ENCODE measurements at regions not wholly inside any gene's neighbourhood (a gene's known extent, or its start where the extent isn't known, plus 50 kb on each side); places are given as distances from the start of the nearest gene placed in this dataset.
A peak's percentile ranks its signal among the peaks of the same experiment; 100 is the strongest.

DNA sequence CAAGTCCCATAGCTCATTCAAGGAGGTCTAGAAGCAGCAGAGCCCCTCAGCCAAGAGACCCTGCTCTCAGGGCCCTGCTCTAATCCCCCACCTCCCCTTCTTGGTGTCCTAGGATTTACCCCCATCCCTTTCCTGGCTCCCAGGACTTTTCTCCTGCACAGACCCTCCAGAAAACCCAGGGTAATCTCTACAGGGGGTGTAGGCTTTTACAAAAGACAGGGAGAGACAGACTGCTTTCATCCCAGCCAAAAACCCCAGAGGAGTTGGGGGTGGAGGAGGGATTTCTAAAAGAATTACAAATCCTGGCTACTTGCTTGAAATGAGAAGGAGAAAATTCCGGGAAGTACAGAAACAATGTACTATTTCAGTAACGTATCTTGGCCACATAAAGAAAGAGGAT is 133.3 kb downstream of the TNFSF13B start:
- intact Hi-C loops (cut with DNase I, micrococcal nuclease), result no loop called here
- Histone ChIP-seq H3K9me3 (ENCODE audit: control insufficient read depth in 1 of 2, insufficient read depth in 1 of 2, low read length in 2 of 2) (no peaks in the 10 kb centered on the region), H3K4me3 (ENCODE audit: low read length) (no peak overlapping the region), H3K27ac (ENCODE audit: low read depth in 1 of 2, low read length in 2 of 2) (no peak overlapping the region), H3K27me3 (ENCODE audit: control insufficient read depth in 1 of 2, insufficient read depth in 2 of 2, low read length in 2 of 2) (no peaks in the 10 kb centered on the region), H3K4me1 (ENCODE audit: insufficient read depth, low read length) (peaks cover 3% of the 10 kb centered on the region), H3K36me3 (ENCODE audit: insufficient read depth, low read length) (no peaks in the 10 kb centered on the region)
- ChIA-PET POLR2A (no interaction called here), CTCF (no interaction called here)
- no peak overlapping the region for H3K4me3 Mint-ChIP-seq
- H3K36me3 Mint-ChIP-seq (ENCODE audit: low read depth), result no peaks in the 10 kb centered on the region
- H3K27me3 Mint-ChIP-seq, result no peaks in the 10 kb centered on the region
- DNase-seq (no peak), ATAC-seq (ENCODE audit: poor library complexity) (no peak)
- H3K4me1 Mint-ChIP-seq (ENCODE audit: low read depth), result peaks cover 21% of the 10 kb centered on the region
- no peak overlapping the region for H3K27ac Mint-ChIP-seq
- H3K9me3 Mint-ChIP-seq, result peaks cover 2% of the 10 kb centered on the region
- no peak for TF ChIP-seq CTCF (IDR thresholded peaks at IDR 0.05)

GRCh38 chr13:108407495-108407894 is 138.0 kb downstream of the TNFSF13B start:
- Histone ChIP-seq H3K9me3 (ENCODE audit: control insufficient read depth in 1 of 2, insufficient read depth in 1 of 2, low read length in 2 of 2) (no peaks in the 10 kb centered on the region), H3K36me3 (ENCODE audit: insufficient read depth, low read length) (no peaks in the 10 kb centered on the region), H3K4me1 (ENCODE audit: insufficient read depth, low read length) (peaks cover 30% of the 10 kb centered on the region), H3K27ac (ENCODE audit: low read depth in 1 of 2, low read length in 2 of 2) (no peak overlapping the region), H3K4me3 (ENCODE audit: low read length) (no peak overlapping the region), H3K27me3 (ENCODE audit: control insufficient read depth in 1 of 2, insufficient read depth in 2 of 2, low read length in 2 of 2) (no peaks in the 10 kb centered on the region)
- intact Hi-C loops (cut with DNase I, micrococcal nuclease), result no loop called here
- no peak for TF ChIP-seq CTCF (IDR thresholded peaks at IDR 0.05)
- DNase-seq (no peak), ATAC-seq (ENCODE audit: poor library complexity) (no peak)
- Mint-ChIP-seq H3K27me3 (no peaks in the 10 kb centered on the region), H3K27ac (peak overlapping the region; percentile 82), H3K4me1 (ENCODE audit: low read depth) (peaks cover 68% of the 10 kb centered on the region), H3K36me3 (ENCODE audit: low read depth) (no peaks in the 10 kb centered on the region), H3K9me3 (peaks cover 2% of the 10 kb centered on the region), H3K4me3 (no peak overlapping the region)
- ChIA-PET POLR2A (no interaction called here), CTCF (no interaction called here)

DNA sequence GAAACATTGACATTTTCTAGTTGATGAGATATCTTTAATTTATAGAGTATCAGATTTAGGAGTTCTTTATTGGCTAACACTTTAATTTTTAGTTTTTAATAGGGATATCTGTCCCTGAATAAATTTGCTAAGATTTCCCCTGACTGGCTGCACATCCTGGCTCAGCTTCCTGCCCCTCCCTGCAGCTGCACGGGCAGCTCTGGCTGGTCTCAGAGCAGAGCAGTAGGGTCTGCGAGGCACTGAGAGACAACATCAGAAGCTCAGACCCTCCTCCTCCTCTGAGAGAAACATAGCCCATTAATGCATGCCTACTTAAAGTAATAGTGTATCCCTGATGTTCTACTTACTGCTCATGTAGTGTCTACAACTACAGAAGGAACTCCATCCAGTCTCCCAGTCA is 139.2 kb downstream of the TNFSF13B start:
- Mint-ChIP-seq H3K27ac (peak overlapping the region; percentile 82), H3K4me1 (ENCODE audit: low read depth) (peaks cover 74% of the 10 kb centered on the region), H3K9me3 (peaks cover 2% of the 10 kb centered on the region), H3K27me3 (no peaks in the 10 kb centered on the region), H3K36me3 (ENCODE audit: low read depth) (no peaks in the 10 kb centered on the region), H3K4me3 (peak overlapping the region; percentile 71)
- Histone ChIP-seq H3K27ac (ENCODE audit: low read depth in 1 of 2, low read length in 2 of 2) (peak overlapping the region in 1 of 2 donors; percentile 27), H3K27me3 (ENCODE audit: control insufficient read depth in 1 of 2, insufficient read depth in 2 of 2, low read length in 2 of 2) (no peaks in the 10 kb centered on the region), H3K4me3 (ENCODE audit: low read length) (no peak overlapping the region), H3K9me3 (ENCODE audit: control insufficient read depth in 1 of 2, insufficient read depth in 1 of 2, low read length in 2 of 2) (no peaks in the 10 kb centered on the region), H3K36me3 (ENCODE audit: insufficient read depth, low read length) (no peaks in the 10 kb centered on the region), H3K4me1 (ENCODE audit: insufficient read depth, low read length) (peaks cover 32% of the 10 kb centered on the region)
- peak in 5 of 14 experiments; percentile 3 to 38 (median 23) for DNase-seq
- POLR2A ChIA-PET, result interaction anchor here (1.3 to 1.5 kb wide), 2 partner anchors 86 to 140 kb away, joined by 3 read pairs; no protein-coding TSS in a partner anchor
- TF ChIP-seq CTCF (IDR thresholded peaks at IDR 0.05), result no peak
- intact Hi-C loops (cut with DNase I, micrococcal nuclease), result no loop called here
- peak; percentile 54 for ATAC-seq (ENCODE audit: poor library complexity)
- CTCF ChIA-PET, result no interaction called here

Data from CD4-positive, alpha-beta T cell (primary cell).